OCI-M1 (cell line): ENCODE measurements at regions not wholly inside any gene's neighbourhood (a gene's known extent, or its start where the extent isn't known, plus 50 kb on each side); places are given as distances from the start of the nearest gene placed in this dataset.
A peak's percentile ranks its signal among the peaks of the same experiment; 100 is the strongest.
"Not testable (repeated sequence)": the region's sequence is repeated elsewhere in the genome, so short reads cannot be mapped to it uniquely, and the experiment has no call there.

Source experiments
- DNase-seq: peaks from one replicate; lab custom pipeline; 2025; lab: John Stamatoyannopoulos, UW

- no peak for DNase-seq
Observed at GRCh38 chr10:32217216-32217615, 129.7 kb downstream of the EPC1 start.

- not testable (repeated sequence) for DNase-seq
Observed at GRCh38 chr10:32213838-32214237, 133.1 kb downstream of the EPC1 start.

GRCh38 chr10:32211046-32211363 lies 136.0 kb downstream of the EPC1 start:
- DNase-seq = no peak

GRCh38 chr10:32210306-32211045 lies 136.5 kb downstream of the EPC1 start:
- DNase-seq = peak; percentile 55

DNA sequence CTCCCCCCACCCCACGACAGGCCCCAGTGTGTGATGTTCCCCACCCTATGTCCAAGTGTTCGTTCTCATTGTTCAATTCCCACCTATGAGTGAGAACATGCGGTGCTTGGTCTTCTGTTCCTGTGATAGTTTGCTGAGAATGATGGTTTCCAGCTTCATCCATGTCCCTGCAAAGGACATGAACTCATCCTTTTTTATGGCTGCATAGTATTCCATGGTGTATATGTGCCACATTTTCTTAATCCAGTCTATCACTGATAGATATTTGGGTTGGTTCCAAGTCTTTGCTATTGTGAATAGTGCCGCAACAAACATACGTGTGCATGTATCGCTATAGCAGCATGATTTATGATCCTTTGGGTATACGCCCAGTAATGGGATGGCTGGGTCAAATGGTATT lies 139.0 kb downstream of the EPC1 start:
- DNase-seq = not testable (repeated sequence)

DNA sequence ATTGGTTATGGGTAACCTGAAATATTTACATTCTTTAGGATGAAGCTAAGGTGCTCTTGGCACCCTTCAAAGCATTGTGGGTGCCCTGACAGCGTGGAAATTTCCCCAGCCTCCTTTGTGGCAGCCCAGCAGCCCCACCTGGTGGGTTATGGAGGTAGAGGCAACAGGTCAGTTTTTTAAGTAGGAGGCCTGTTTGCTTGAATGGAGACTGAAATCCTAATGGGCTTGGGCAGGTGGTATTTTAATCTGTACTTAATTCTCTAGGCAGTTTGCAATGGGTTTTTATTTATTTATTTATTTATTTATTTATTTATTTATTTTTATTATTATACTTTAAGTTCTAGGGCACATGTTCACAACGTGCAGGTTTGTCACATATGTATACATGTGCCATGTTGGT lies 139.4 kb downstream of the EPC1 start:
- DNase-seq = peak; percentile 67

GRCh38 chr10:32205670-32206069 lies 141.3 kb downstream of the EPC1 start:
- no peak for DNase-seq

DNA sequence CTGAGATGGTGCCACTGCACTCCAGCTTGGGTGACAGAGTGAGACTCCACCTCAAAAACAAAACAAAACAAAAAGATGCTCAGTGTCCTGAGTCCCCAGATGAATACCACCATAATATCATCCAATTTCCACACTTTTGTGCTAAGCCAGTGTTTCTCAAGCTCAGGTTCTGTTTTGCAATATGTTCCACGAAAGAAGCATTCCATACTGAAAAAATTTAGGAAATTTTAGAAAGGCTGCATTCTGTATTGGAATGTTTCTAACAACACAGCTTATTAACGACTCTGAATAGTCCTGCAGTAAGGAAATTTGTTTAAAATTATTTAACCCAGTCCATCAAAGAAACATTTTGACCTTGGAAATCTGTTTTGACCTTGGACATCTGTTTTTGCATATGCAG lies 142.4 kb downstream of the EPC1 start:
- no peak for DNase-seq

DNA sequence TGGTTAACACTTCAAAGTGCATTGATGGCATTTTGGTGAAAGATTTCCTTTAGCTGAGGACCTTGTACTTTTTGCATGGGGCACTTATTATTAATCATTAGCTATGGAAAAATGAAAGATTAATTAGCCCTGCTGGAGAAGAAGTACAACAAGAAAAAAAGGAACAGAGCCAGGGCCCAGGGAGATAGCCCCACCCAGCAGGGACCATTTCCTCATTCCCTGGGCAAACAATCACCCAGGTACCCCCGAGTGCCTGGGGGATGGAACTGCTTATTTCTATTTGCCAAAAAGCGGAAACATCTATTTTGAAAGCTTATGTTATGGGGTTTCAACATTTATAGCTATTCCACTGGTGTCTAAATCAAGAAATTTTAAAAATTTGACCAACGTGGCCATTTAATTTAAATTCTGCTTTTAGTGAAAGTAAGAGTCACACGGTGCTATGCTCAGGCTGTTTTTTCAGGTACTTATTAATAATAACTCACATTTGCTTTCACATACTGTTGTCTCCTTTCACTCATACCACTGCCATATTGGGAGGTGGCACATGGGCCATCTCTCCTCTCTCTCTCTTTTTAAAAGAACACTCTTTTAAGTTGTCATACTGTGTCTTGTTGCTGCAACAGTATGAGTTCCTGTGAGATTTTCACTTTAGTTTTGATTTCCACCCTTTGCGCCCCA lies 143.6 kb upstream of the KIF5B start:
- DNase-seq = peak; percentile 10

DNA sequence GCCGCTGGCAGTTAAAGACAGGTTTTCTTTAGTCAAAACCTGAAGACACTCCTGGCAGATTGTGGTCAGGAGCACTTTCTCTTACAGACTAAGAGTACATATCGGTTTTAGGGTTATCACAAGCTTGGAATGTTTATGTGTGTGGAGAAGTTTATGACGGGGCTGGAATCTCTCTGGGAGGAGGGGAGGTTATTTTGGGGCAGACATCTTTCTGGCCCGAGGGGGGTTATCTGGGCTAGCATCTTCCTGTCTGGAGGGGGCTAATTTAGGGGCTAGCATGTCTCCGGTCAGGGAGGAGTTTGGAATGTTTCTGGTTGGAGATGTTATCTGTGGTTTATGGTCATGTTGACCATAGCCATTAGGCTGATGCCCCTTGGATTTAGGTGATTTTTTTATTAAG lies 141.2 kb upstream of the KIF5B start:
- DNase-seq = no peak

- DNase-seq = peak; percentile 83
Observed at GRCh38 chr10:32190890-32191491, 134.8 kb upstream of the KIF5B start.

DNA sequence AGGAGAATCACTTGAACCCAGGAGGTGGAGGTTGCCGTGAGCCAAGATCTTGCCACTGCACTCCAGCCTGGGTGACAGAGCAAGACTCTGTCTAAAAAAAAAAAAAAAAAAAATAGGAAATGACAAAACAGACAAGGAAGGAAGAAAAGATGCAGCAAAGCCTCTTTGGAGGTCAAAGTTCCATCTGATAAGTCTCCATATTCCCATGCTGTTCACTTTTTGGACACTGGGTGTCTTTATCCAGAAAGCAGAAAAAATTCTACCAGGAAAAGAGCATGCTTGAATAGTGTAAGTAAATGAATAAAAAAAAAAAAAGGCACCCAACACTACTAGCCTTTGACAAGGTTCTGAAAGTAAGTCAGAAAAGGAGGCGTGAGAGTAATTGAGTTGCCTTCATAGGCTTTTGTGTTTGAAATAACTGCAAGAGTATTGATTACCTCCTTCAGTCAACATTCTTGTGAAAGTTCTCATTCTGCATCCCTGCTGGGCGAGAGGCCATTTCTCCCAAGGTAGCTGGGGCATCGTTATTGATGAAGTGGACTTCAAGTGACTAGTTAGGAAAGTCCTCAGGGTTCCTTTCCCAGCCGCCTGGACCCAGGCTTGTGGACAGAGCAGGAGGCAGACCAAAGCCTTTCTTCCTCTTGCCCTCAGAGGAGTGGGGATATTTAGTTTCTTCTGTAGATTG lies 133.3 kb upstream of the KIF5B start:
- peak; percentile 82 for DNase-seq

DNA sequence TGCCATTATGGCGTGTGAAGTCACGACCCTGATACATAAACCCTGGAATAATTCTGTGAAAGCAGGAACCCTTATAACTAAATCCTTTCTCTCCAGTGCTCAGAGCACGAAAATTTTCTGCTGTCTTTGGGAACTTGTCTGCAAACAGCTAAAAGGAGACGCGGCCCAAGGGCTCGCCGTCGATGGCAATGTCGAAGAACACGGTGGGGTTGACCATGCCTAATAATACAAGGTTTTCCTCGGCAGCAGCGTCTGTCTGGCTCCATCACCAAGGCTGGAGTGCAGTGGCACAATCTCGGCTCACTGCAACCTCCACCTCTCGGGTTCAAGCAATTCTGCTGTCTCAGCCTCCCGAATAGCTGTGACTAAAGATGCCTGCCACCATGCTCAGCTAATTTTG lies 132.4 kb upstream of the KIF5B start:
- DNase-seq = not testable (repeated sequence)

DNA sequence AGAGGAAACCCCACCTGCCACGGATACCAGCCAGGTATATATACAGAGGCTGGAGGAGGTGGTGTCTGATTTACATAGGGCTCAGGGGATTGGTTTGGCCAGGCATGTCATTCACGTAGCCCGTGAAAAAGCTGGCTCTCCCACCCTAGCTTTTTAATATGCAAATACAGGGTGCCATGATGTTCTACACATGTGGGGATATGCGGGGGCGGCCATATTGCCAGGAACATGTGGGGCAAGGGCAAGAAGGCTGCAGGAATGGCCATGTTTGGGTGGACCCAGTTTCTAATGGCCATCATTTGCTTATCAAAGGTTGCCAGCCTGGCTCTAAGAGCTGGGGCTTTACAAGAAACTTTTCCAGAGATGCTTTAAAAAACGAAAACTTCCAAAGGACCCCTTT lies 131.5 kb upstream of the KIF5B start:
- no peak for DNase-seq

DNA sequence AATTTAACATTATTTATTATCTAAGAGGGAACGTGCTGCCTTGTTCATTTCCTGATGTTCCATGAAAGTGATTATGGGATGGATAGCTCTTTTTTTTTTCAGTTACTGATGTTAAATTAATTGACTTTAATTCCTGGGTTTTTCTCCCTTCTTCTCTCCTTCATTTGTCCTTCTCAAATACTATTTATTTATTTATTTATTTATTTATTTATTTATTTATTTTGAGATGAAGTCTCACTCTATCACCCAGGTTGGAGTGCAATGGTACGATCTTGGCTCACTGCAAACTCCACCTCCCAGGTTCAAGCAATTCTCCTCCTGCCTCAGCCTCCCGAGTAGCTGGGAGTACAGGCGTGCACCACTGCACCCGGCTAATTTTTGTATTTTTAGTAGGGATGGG lies 127.4 kb upstream of the KIF5B start:
- DNase-seq = not testable (repeated sequence)

GRCh38 chr10:32182476-32182875 lies 126.3 kb upstream of the KIF5B start:
- no peak for DNase-seq

GRCh38 chr10:32180390-32181280 lies 124.4 kb upstream of the KIF5B start:
- DNase-seq = no peak

- DNase-seq = no peak
Observed at GRCh38 chr10:32179836-32180235, 123.6 kb upstream of the KIF5B start.

DNA sequence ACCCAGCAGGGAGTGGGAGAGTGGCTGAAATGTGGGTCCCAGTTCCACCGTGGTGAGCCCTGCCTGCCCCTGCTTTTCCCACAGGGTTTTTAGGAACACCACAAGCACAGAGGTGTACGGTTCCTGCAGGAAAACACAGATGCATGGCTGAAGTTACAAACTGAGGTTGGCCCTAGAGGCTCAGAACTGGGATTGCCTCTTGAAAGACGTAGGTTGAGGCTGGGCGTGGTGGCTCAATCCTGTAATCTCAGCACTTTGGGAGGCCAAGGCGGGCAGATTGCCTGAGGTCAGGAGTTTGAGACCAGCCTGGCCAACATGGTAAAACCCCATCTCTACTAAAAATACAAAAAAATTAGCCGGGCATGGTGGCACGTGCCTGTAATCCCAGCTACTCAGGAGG lies 121.4 kb upstream of the KIF5B start:
- not testable (repeated sequence) for DNase-seq

- no peak for DNase-seq
Observed at GRCh38 chr10:32175629-32176028, 119.4 kb upstream of the KIF5B start.

DNA sequence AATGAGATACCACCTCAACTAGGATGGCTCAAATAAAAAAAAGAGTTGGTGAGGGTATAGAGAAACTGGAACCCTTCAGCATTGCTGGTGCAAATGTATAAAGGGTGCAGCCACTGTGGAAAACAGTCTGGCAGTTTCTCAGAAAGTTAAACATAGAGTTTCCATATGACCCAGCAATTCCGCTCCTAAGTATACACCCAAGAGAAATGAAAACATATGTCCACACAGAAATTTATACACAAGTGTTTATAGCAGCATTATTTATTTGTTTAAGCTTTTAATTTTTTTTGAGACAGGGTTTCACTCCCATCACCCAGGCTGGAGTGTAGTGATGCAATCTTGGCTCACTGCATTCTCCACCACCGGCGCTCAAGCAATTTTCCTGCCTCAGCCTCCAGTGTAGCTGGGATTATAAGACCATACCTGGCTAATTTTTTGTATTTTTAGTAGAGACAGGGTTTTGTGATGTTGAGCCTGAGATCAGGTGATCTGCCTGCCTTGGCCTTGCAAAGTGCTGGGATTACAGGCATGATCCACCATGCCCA lies 118.2 kb upstream of the KIF5B start:
- no peak for DNase-seq

DNA sequence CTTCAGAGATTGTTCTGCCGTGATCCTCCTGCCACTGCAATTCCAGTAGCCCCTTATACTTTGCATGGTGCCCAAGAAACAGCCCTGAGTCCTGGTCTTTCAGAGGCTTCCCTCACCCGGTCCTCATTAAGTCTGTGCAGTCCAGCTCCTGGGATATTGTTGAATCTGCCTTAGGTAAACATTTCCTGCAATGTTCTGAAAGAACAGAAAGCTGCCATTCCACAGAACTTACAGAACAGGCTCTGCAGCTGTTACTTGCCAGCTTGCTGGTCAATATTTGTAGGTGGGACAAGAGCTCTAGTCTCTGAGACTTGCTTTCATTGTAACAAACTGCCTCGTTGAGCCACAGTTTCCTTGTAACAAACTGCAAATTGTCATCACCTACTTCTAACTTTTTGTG lies 115.0 kb upstream of the KIF5B start:
- DNase-seq = no peak
